Activated CD4-positive, alpha-beta memory T cell treated with anti-CD3 and anti-CD28 coated beads for 36 hours (primary cell): ENCODE measurements at regions not wholly inside any gene's neighbourhood (a gene's known extent, or its start where the extent isn't known, plus 50 kb on each side); places are given as distances from the start of the nearest gene placed in this dataset.
"Not testable (repeated sequence)": the region's sequence is repeated elsewhere in the genome, so short reads cannot be mapped to it uniquely, and the experiment has no call there.

ENCODE experiments used
- CTCF ChIA-PET: fragments of 350-600 bp; sonication (Branson Sonifier 250); formaldehyde crosslinking; loops from one replicate; lab custom pipeline; 2021; ENCODE audit warnings: antibody characterized with exemption, inconsistent platforms; lab: Charles Lee
- POLR2A ChIA-PET: fragments of 350-600 bp; sonication (Branson Sonifier 250); formaldehyde crosslinking; loops from one replicate; lab custom pipeline; 2021; ENCODE audit warnings: antibody characterized with exemption; lab: Charles Lee
- DNase-seq: peaks from one replicate; pipeline ENCODE4 v3.0.0-alpha.2; 2020
- H3K27ac Mint-ChIP-seq: one replicate; pipeline ENCODE4 v1.8.0; 2021; ENCODE audit warnings: mixed read lengths
- H3K27me3 Mint-ChIP-seq: one replicate; pipeline ENCODE4 v1.8.0; 2021; ENCODE audit warnings: mixed read lengths
- H3K36me3 Mint-ChIP-seq: one replicate; pipeline ENCODE4 v1.8.0; 2021; ENCODE audit warnings: mixed read lengths
- H3K4me1 Mint-ChIP-seq: one replicate; pipeline ENCODE4 v1.8.0; 2021; ENCODE audit warnings: low read depth, mixed read lengths
- H3K4me3 Mint-ChIP-seq: one replicate; pipeline ENCODE4 v1.8.0; 2021; ENCODE audit warnings: mild to moderate bottlenecking, mixed read lengths
- H3K9me3 Mint-ChIP-seq: one replicate; pipeline ENCODE4 v1.8.0; 2021; ENCODE audit warnings: mixed read lengths
- intact Hi-C: fragments of 100-400 bp; cut with micrococcal nuclease; formaldehyde crosslinking; loops from one replicate; pipeline ENCODE4 v1.15.1; 2023

DNA sequence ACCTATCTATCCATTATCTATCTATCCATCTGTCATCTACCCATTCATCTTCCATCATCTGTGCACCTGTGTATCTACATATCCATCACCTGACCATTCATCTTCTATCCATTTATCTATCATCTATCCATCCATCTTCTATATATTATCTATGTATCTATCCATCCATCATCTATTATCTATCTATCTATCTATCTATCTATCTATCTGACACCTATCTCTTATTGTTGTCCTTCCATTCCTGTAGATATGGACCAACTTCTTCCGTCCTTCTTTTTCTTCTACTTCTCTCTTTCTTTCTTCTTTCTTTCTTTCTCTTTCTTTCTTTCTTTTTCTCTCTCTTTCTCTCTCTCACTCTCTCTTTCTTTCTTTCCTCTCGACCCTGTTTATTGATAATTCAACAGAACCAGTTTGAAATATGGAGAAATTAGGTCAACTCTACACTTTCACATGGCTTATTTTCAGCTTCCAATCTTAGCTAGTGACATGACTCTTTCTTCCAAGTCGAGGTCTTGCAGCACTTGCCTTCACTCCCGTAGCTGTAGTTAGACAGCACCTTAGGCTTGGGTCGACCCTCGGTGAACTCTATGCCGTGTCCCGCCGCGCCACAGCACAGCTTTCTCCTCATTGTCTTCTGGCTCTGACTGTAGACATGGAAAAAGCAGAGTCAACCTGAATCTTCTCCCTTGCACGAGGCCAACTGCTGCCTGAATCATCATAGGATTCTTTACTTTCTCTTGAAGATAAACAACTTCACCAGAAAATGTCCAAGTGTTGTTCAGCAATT is 110.4 kb upstream of the EXOC2 start:
- Mint-ChIP-seq H3K27ac (no peak overlapping the region), H3K4me3 (no peak overlapping the region), H3K36me3 (no peaks in the 10 kb centered on the region), H3K27me3 (peaks cover 18% of the 10 kb centered on the region), H3K4me1 (no peaks in the 10 kb centered on the region), H3K9me3 (no peaks in the 10 kb centered on the region)
- ChIA-PET CTCF (interaction anchor here (1.4 kb wide), 1 partner anchor 210 kb away, joined by 3 read pairs; no protein-coding TSS in a partner anchor), POLR2A (no interaction called here)
- DNase-seq: no peak
- intact Hi-C loops: no loop called here

DNA sequence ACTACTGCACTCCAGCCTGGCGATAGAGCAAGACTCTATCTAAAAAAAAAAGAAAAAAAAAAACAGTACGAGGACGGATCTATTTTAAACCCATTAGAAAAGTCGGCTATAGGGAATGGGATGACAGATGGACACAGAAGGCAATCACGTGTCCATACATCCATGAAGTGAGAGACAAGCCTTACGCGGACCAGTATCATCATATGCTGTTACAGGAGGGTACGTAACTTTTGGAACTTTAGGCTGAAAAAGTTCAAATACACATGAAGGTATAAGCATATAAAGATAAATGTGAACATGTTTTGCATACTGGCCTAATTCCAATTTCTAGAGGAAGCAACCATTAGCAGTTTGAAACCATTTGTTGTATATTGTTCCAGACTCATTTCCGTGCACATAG is 109.8 kb upstream of the EXOC2 start:
- H3K27me3 Mint-ChIP-seq: peaks cover 20% of the 10 kb centered on the region
- no peak overlapping the region for H3K27ac Mint-ChIP-seq

DNA sequence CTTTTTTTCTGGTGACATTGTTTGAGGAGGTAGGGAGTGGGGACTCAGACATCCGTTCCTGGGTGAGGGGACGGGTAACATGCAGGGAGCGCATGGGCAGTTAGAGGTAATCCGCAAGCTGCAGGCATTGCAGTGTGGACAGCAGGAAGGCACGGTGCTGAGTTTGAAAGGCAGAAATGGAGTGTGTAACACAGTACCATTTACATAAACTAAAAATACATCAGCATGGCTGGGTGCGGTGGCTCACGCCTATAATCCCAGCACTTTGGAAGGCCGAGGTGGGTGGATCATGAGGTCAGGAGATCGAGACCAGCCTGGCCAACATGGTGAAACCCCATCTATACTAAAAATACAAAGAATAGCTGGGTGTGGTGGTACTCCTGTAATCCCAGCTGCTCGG is 109.3 kb upstream of the EXOC2 start:
- H3K4me1 Mint-ChIP-seq, intact Hi-C loops, H3K9me3 Mint-ChIP-seq, CTCF ChIA-PET, POLR2A ChIA-PET, H3K27ac Mint-ChIP-seq, DNase-seq, H3K4me3 Mint-ChIP-seq, H3K36me3 Mint-ChIP-seq: not testable (repeated sequence)
- H3K27me3 Mint-ChIP-seq: peaks cover 23% of the 10 kb centered on the region

More for the DNA sequence above, 109.8 kb upstream of the EXOC2 start:
- intact Hi-C loops: no loop called here
- Mint-ChIP-seq H3K9me3 (no peaks in the 10 kb centered on the region), H3K4me1 (no peaks in the 10 kb centered on the region), H3K36me3 (no peaks in the 10 kb centered on the region), H3K4me3 (no peak overlapping the region)
- ChIA-PET POLR2A (no interaction called here), CTCF (no interaction called here)
- no peak for DNase-seq

DNA sequence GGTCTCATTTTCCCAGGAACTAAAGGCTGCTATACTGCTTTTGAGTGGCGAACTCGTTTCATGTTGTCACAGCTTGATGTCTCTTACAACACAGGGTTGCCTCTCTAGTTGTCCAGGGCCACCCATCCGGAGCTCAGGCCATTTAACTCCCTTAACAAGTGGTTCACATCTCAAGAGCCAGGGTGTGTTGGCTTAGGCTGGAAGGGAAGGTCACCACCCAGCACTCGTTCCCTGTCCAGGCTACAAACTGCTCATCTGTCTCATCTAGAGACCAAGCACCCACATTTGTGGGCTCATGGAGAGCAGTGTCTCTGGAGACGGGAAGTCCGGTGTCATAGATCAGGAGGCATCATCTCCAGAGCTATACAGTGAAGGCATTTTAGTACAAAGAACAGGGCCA is 106.8 kb upstream of the EXOC2 start:
- ChIA-PET CTCF (interaction anchor here (0.5 to 4.1 kb wide), 8 partner anchors 12 to 638 kb away, joined by 3 to 31 read pairs (median 5); no protein-coding TSS in a partner anchor), POLR2A (interaction anchor here (1.2 kb wide), 1 partner anchor 10 kb away, joined by 3 read pairs; no protein-coding TSS in a partner anchor)
- H3K4me1 Mint-ChIP-seq: no peaks in the 10 kb centered on the region
- no peaks in the 10 kb centered on the region for H3K9me3 Mint-ChIP-seq
- H3K27me3 Mint-ChIP-seq: peaks cover 32% of the 10 kb centered on the region
- no peak for DNase-seq
- intact Hi-C loops: loop anchor here (5.0 kb wide), 1 partner anchor 598 kb away; no protein-coding TSS in a partner anchor
- H3K27ac Mint-ChIP-seq: no peak overlapping the region
- no peaks in the 10 kb centered on the region for H3K36me3 Mint-ChIP-seq
- no peak overlapping the region for H3K4me3 Mint-ChIP-seq

DNA sequence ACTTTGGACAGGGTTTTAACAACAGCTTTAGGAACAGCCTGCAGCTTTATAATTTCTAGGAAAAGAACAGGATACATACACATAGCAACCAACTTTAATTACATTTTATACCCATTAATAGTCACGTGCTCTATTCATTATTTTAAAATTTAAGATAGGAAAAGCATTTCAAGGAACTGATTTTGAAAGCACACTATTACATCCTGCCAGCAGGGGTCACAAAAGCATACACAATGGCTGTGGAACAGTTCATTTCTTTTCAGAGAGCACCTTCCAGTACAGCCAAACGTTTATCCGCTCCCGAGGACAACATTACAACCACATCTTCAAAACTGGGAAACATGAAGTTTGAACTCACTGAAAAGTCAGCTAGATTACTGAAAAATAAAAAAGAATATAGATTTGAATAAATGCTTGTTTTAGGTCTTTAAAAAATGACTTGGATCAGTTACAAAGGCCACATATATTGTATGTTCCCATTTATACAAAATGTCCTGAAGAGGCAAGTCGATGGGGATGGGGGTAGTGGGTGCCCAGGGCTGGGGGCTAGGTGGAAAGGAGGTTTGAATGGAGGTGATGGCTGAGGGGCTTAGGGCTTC is 104.6 kb upstream of the EXOC2 start:
- ChIA-PET CTCF (interaction anchor here (0.8 to 4.1 kb wide), 14 partner anchors 21 to 639 kb away, joined by 3 to 31 read pairs (median 3); no protein-coding TSS in a partner anchor), POLR2A (no interaction called here)
- Mint-ChIP-seq H3K27ac (no peak overlapping the region), H3K9me3 (no peaks in the 10 kb centered on the region), H3K4me1 (no peaks in the 10 kb centered on the region), H3K4me3 (no peak overlapping the region), H3K27me3 (peaks cover 48% of the 10 kb centered on the region), H3K36me3 (no peaks in the 10 kb centered on the region)
- intact Hi-C loops: loop anchor here (1.0 to 5.0 kb wide), 3 partner anchors 585 to 639 kb away; no protein-coding TSS in a partner anchor
- peak; percentile 40 for DNase-seq

DNA sequence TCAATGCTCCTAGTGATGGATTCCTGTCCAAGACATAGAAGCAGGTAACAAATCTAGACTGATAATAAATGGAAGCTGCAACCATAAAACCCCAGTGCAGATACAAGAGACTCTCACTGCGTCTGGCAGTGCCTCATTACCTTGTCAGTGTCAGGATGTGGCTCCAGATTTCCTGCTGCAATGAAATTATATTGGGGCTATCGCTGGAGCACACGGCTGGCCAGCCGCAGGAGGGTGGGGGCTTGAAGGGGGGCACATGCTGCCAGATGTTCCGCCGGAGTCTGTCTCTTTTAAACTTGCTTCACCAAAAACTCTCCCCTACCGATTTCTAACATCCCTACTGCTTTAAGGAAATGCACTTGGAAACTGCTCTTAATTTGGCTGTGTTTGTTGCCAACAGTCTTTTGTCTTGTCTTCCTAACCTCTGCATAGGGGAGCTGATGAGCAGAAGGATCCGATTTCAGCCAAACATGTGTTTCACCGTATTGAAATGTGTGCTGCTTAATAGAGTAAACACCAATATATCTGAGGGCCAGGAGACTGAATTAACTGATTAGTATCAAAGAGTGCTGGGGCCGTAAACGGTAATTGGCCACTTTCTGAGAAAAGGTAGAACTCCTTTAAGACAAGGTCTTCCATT is 102.2 kb upstream of the EXOC2 start:
- no peak overlapping the region for H3K27ac Mint-ChIP-seq
- H3K4me3 Mint-ChIP-seq: no peak overlapping the region
- DNase-seq: no peak
- H3K9me3 Mint-ChIP-seq: peaks cover 4% of the 10 kb centered on the region
- intact Hi-C loops: loop anchor here (5.0 kb wide), 1 partner anchor 602 kb away; no protein-coding TSS in a partner anchor
- CTCF ChIA-PET: interaction anchor here (0.6 to 1.3 kb wide), 3 partner anchors 586 to 642 kb away, joined by 3 to 4 read pairs (median 3); no protein-coding TSS in a partner anchor
- peaks cover 52% of the 10 kb centered on the region for H3K27me3 Mint-ChIP-seq
- H3K4me1 Mint-ChIP-seq: no peaks in the 10 kb centered on the region
- no peaks in the 10 kb centered on the region for H3K36me3 Mint-ChIP-seq
- POLR2A ChIA-PET: no interaction called here

DNA sequence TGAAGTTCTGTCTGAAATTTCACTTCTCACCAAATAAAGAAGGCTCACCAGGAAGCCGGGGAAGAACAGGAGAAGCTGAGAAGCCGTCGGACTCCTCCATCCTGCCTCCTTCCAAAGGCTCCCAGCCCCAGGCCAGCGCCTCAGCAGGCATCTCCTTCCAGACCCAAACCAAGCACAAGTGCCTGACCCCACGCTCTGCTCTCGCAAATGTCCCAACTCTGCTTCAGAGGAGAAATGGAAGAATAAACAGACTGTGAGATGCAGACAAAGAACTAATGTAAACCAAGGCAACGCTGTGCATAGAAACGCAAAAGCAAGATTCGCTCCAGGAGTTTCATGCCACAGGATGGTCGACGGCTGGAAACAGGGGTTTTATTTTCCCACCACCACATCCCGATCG is 100.3 kb upstream of the EXOC2 start:
- CTCF ChIA-PET: no interaction called here
- no peak overlapping the region for H3K4me3 Mint-ChIP-seq
- intact Hi-C loops: no loop called here
- peaks cover under 1% of the 10 kb centered on the region for H3K4me1 Mint-ChIP-seq
- no peak overlapping the region for H3K27ac Mint-ChIP-seq
- peaks cover 4% of the 10 kb centered on the region for H3K9me3 Mint-ChIP-seq
- no peak for DNase-seq
- H3K36me3 Mint-ChIP-seq: no peaks in the 10 kb centered on the region
- peaks cover 47% of the 10 kb centered on the region for H3K27me3 Mint-ChIP-seq
- POLR2A ChIA-PET: no interaction called here

DNA sequence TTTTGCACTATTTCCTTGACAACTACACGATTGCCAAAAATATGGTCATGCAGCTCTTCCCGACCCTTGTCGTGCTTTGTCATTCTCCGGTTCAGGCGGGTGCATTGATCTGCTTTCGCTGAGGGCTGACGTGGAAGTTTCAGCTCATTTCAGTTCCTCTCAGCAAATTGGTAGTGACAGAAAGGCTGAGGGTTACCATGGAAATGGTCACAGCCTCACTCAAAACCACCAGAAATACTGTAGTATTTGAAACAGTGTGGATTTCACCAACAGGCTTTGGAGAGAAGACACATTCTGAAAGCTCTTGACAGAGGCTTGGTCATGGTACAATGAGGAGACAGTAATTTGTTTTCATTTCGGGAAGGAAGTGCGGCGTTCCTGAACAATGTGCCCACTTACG is 99.7 kb upstream of the EXOC2 start:
- Mint-ChIP-seq H3K4me1 (peaks cover 7% of the 10 kb centered on the region), H3K9me3 (peaks cover 4% of the 10 kb centered on the region), H3K36me3 (no peaks in the 10 kb centered on the region), H3K27ac (no peak overlapping the region), H3K4me3 (no peak overlapping the region), H3K27me3 (peaks cover 47% of the 10 kb centered on the region)
- intact Hi-C loops: no loop called here
- DNase-seq: no peak
- POLR2A ChIA-PET: no interaction called here
- CTCF ChIA-PET: interaction anchor here (1.5 kb wide), 1 partner anchor 71 kb away, joined by 4 read pairs; no protein-coding TSS in a partner anchor

DNA sequence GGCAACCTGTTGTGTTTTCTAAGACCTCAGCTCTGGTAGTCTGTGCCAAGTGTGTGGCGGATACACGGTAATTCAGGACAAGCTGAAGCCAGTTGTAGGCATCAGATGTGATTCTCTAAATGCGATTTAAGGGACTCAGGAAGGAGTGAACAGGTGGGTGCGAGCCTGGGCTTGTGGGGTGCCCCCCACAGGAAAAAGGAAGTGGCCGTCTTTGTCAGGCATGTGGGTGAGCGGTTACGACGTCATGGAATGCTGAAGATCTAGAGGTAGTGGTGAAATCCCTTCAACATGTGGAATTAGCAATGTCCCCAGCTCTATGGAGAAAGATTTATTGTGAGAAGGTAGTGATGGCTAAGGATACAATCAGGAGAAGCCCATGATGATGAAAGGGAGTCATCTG is 95.1 kb upstream of the EXOC2 start:
- DNase-seq: peak; percentile 57
- ChIA-PET POLR2A (no interaction called here), CTCF (interaction anchor here (0.8 to 3.9 kb wide), 6 partner anchors 11 to 649 kb away, joined by 3 to 20 read pairs (median 6); no protein-coding TSS in a partner anchor)
- H3K4me1 Mint-ChIP-seq: peaks cover 17% of the 10 kb centered on the region
- no peak overlapping the region for H3K27ac Mint-ChIP-seq
- H3K4me3 Mint-ChIP-seq: no peak overlapping the region
- H3K36me3 Mint-ChIP-seq: no peaks in the 10 kb centered on the region
- H3K9me3 Mint-ChIP-seq: peaks cover 4% of the 10 kb centered on the region
- intact Hi-C loops: loop anchor here (10.0 kb wide), 1 partner anchor 393 kb away; the partner anchor contains the start of gene IRF4
- peaks cover 15% of the 10 kb centered on the region for H3K27me3 Mint-ChIP-seq

DNA sequence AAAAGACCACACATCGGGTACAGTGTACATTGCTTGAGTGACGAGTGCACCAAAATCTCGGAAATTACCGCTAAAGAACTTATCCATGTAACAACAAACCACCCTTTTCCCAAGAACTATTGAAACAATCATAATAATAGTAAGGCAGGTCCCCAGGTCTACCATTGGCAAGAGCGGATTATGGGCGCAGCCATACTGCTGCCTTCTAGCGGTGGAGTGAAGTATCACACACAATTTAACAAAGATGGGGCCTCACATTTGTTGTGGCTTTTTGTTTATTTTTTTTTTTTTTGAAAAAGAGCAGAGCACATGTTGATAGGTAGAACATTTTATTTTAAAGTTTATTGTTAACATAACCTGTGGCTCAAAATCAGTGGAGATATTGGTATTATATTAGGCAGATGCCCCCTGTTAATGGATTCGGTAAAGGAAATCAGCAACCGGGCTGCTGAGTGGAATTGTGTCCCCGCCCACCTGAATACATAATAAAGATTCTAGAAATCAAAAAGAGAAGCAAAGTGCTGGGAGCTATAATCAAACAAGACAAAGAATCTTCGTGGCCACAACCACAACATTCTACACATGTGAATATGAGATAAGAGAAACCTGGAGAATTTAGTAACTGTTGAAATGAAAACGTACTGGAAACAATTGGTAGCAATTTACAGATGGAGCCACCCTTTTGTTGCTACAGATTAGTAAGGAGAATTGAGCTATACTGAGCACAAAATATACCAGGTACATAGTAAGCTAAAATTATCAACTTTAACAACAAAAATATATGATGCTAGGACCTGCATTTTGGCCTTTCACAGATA is 94.2 kb upstream of the EXOC2 start:
- Mint-ChIP-seq H3K36me3 (no peaks in the 10 kb centered on the region), H3K9me3 (peaks cover 4% of the 10 kb centered on the region), H3K27me3 (peaks cover 10% of the 10 kb centered on the region), H3K27ac (no peak overlapping the region), H3K4me1 (peaks cover 17% of the 10 kb centered on the region), H3K4me3 (no peak overlapping the region)
- ChIA-PET POLR2A (no interaction called here), CTCF (interaction anchor here (0.8 to 3.9 kb wide), 7 partner anchors 12 to 650 kb away, joined by 3 to 20 read pairs (median 5); no protein-coding TSS in a partner anchor)
- DNase-seq: peak; percentile 37
- intact Hi-C loops: loop anchor here (1.0 to 10.0 kb wide), 4 partner anchors 65 to 598 kb away; partner anchors contain the start of gene IRF4
